AG20443 (cell line): ENCODE measurements at regions not wholly inside any gene's neighbourhood (a gene's known extent, or its start where the extent isn't known, plus 50 kb on each side); places are given as distances from the start of the nearest gene placed in this dataset.
A peak's percentile ranks its signal among the peaks of the same experiment; 100 is the strongest.

Experiments used
- DNase-seq: peaks from one replicate; pipeline ENCODE4 v3.0.0; 2012; ENCODE audit warnings: low spot score, mixed read lengths

- no peak for DNase-seq
Observed at GRCh38 chr7:67762516-67762915, 765.9 kb downstream of the TYW1 start.

- no peak for DNase-seq
Observed at GRCh38 chr7:67764289-67764688, 767.7 kb downstream of the TYW1 start.

- no peak for DNase-seq
Observed at GRCh38 chr7:67765481-67766175, 769.0 kb downstream of the TYW1 start.

GRCh38 chr7:67766906-67767410 lies 770.3 kb downstream of the TYW1 start:
- no peak for DNase-seq

GRCh38 chr7:67771846-67772605 lies 775.4 kb downstream of the TYW1 start:
- no peak for DNase-seq

GRCh38 chr7:67773081-67773480 lies 776.4 kb downstream of the TYW1 start:
- no peak for DNase-seq

GRCh38 chr7:67777119-67777518 lies 780.5 kb downstream of the TYW1 start:
- no peak for DNase-seq

GRCh38 chr7:67781841-67782240 lies 785.2 kb downstream of the TYW1 start:
- no peak for DNase-seq

- DNase-seq = no peak
Observed at GRCh38 chr7:67786021-67786420, 789.4 kb downstream of the TYW1 start.

- DNase-seq = peak; percentile 72
Observed at GRCh38 chr7:67788669-67789068, 792.0 kb downstream of the TYW1 start.

GRCh38 chr7:67791918-67792317 lies 795.3 kb downstream of the TYW1 start:
- DNase-seq = no peak

- no peak for DNase-seq
Observed at GRCh38 chr7:67794544-67794943, 797.9 kb downstream of the TYW1 start.

- DNase-seq = no peak
Observed at GRCh38 chr7:67803789-67804188, 807.2 kb downstream of the TYW1 start.

- no peak for DNase-seq
Observed at GRCh38 chr7:67805921-67806471, 809.4 kb downstream of the TYW1 start.

- no peak for DNase-seq
Observed at GRCh38 chr7:67807826-67808225, 811.2 kb downstream of the TYW1 start.

GRCh38 chr7:67809586-67809985 lies 813.0 kb downstream of the TYW1 start:
- no peak for DNase-seq

- DNase-seq = no peak
Observed at GRCh38 chr7:67813621-67814292, 817.1 kb downstream of the TYW1 start.

GRCh38 chr7:67817481-67817880 lies 820.8 kb downstream of the TYW1 start:
- no peak for DNase-seq

- no peak for DNase-seq
Observed at GRCh38 chr7:67821116-67821515, 824.5 kb downstream of the TYW1 start.

GRCh38 chr7:67823345-67823744 lies 826.7 kb downstream of the TYW1 start:
- no peak for DNase-seq

- no peak for DNase-seq
Observed at GRCh38 chr7:67825356-67825755, 828.7 kb downstream of the TYW1 start.

GRCh38 chr7:67841896-67842295 lies 845.3 kb downstream of the TYW1 start:
- no peak for DNase-seq

GRCh38 chr7:67842571-67842970 lies 845.9 kb downstream of the TYW1 start:
- no peak for DNase-seq
